ENCODE measurements at regions not wholly inside any gene's neighbourhood (a gene's known extent, or its start where the extent isn't known, plus 50 kb on each side); places are given as distances from the start of the nearest gene placed in this dataset.
"Not testable (repeated sequence)": the region's sequence is repeated elsewhere in the genome, so short reads cannot be mapped to it uniquely, and the experiment has no call there.

DNA sequence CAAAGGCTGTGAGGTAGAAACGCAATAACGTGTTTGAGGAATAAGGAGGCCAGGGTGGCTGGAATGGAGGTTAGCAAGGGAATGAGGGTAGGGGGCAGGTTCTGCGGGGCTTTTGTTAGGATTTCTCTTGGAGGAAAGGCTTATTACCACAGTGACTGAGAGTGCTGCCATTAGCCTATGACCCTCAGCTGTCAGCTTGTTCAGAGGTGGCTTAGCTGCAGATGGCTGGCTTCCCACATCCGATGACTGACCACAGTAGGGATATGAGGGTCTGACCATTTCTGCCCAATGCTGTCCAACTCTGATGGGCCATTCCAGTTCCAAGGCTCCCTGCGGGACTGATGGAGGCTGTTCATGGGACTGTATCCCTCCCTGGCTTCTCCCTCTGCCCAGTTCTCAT, 181.8 kb downstream of the MIAT start:
- Histone ChIP-seq H3K79me1 (ENCODE audit: low read depth, low read length) (no peaks in the 10 kb centered on the region), H4K8ac (ENCODE audit: low read depth, low read length) (no peak overlapping the region), H2AFZ (ENCODE audit: low read length) (no peak overlapping the region), H3K4ac (ENCODE audit: low read length) (no peak overlapping the region), H2AK5ac (ENCODE audit: low read depth, low read length) (no peak overlapping the region), H3K36me3 (replicated peaks in 1 of 2; ENCODE audit: control insufficient read depth in 2 of 2, insufficient read depth in 2 of 2, low read length in 2 of 2) (no peaks in the 10 kb centered on the region), H3K4me2 (ENCODE audit: insufficient read depth, low read length, poor library complexity, severe bottlenecking) (no peak overlapping the region), H3K27ac (replicated peaks; ENCODE audit: low read length) (no peak overlapping the region), H2BK12ac (ENCODE audit: low read length) (no peak overlapping the region), H2BK5ac (ENCODE audit: low read length) (no peak overlapping the region), H3K23ac (ENCODE audit: low read depth, low read length, poor library complexity) (no peak overlapping the region), H3K4me1 (ENCODE audit: control insufficient read depth in 2 of 2, insufficient read depth in 1 of 2, low read depth in 1 of 2, low read length in 2 of 2) (peaks cover 5 to 13% of the 10 kb centered on the region in 2 donors), H3K9me3 (replicated peaks in 1 of 2; ENCODE audit: control insufficient read depth in 2 of 2, insufficient read depth in 1 of 2, low read depth in 1 of 2, low read length in 2 of 2) (no peaks in the 10 kb centered on the region), H2BK15ac (ENCODE audit: low read length) (no peak overlapping the region), H3K18ac (ENCODE audit: low read length) (peak overlapping the region; percentile 11), H3K9ac (ENCODE audit: low read depth, low read length, poor library complexity) (no peak overlapping the region), H3K27me3 (ENCODE audit: control insufficient read depth in 3 of 3, insufficient read depth in 3 of 3, low read depth in 1 of 3, low read length in 3 of 3) (peaks cover 0 to 3% (median 0%) of the 10 kb centered on the region in 3 experiments), H4K91ac (ENCODE audit: low read depth, low read length, poor library complexity) (no peak overlapping the region), H3K14ac (ENCODE audit: low read length) (no peak overlapping the region), H3K4me3 (ENCODE audit: low read length in 2 of 2) (no peak overlapping the region), H2BK120ac (ENCODE audit: low read depth, low read length) (no peak overlapping the region)
- DNase-seq (ENCODE audit: low spot score), result no peak
- no CpG with 5 or more reads among the region's 5 CpGs for WGBS, 2 donors (ENCODE audit: extremely low coverage in 2 of 2, insufficient read length in 2 of 2, insufficient replicate concordance in 1 of 2)

DNA sequence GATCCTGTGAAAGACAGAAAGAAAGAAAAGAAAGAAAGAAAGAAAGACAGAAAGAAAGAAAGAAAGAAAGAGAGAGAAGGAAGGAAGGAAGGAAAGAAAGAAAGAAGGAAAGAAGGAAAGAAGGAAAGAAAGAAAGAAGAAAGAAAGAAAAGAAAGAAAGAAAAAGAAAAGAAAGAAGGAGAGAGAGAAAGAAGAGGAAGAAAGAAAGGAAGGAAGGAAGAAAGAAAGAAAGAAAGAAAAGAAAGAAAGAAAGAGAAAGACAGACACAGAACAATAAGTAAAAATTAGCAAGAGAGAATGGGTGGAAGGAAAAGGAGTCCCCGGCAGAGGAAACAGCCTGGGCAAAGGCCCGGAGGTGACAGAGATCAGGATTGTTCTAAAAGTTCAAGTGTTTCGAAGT, 183.4 kb downstream of the MIAT start:
- not testable (repeated sequence) for H2BK15ac ChIP-seq (ENCODE audit: low read length)
- no CpG with 5 or more reads among the region's 3 CpGs for WGBS, 2 donors (ENCODE audit: extremely low coverage in 2 of 2, insufficient read length in 2 of 2, insufficient replicate concordance in 1 of 2)

DNA sequence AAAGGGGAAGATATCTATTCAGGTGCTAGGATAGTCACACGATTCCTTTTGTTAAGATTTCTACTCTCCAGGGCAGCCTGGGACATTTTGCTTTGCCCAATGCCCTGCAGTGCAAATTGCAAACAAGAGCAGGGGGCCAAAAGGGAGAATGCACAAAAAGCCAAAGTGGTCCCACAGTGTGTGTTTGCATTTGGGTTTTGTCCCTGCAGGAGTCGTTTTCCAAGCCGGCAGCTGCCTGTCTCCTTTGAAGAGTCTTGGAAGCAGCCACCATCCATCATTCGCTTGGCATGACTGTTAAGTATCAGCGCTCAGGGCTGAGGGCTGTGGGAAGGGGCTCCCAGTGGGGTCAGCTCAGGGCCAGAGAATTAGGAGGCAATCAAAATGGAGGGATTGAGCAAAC, 184.7 kb downstream of the MIAT start:
- Histone ChIP-seq H3K27ac (replicated peaks; ENCODE audit: low read length) (no peak overlapping the region), H3K4me2 (ENCODE audit: insufficient read depth, low read length, poor library complexity, severe bottlenecking) (no peak overlapping the region), H3K18ac (ENCODE audit: low read length) (no peak overlapping the region), H3K9me3 (replicated peaks in 1 of 2; ENCODE audit: control insufficient read depth in 2 of 2, insufficient read depth in 1 of 2, low read depth in 1 of 2, low read length in 2 of 2) (no peaks in the 10 kb centered on the region), H3K23ac (ENCODE audit: low read depth, low read length, poor library complexity) (no peak overlapping the region), H2AFZ (ENCODE audit: low read length) (peak overlapping the region; percentile 43), H3K9ac (ENCODE audit: low read depth, low read length, poor library complexity) (no peak overlapping the region), H4K91ac (ENCODE audit: low read depth, low read length, poor library complexity) (no peak overlapping the region), H3K4ac (ENCODE audit: low read length) (no peak overlapping the region), H2AK5ac (ENCODE audit: low read depth, low read length) (no peak overlapping the region), H4K8ac (ENCODE audit: low read depth, low read length) (no peak overlapping the region), H3K79me1 (ENCODE audit: low read depth, low read length) (no peaks in the 10 kb centered on the region), H2BK12ac (ENCODE audit: low read length) (no peak overlapping the region), H2BK15ac (ENCODE audit: low read length) (no peak overlapping the region), H2BK120ac (ENCODE audit: low read depth, low read length) (no peak overlapping the region), H2BK5ac (ENCODE audit: low read length) (no peak overlapping the region), H3K4me3 (ENCODE audit: low read length in 2 of 2) (no peak overlapping the region), H3K14ac (ENCODE audit: low read length) (no peak overlapping the region), H3K27me3 (ENCODE audit: control insufficient read depth in 3 of 3, insufficient read depth in 3 of 3, low read depth in 1 of 3, low read length in 3 of 3) (peaks cover 0 to 9% (median 0%) of the 10 kb centered on the region in 3 experiments), H3K36me3 (replicated peaks in 1 of 2; ENCODE audit: control insufficient read depth in 2 of 2, insufficient read depth in 2 of 2, low read length in 2 of 2) (no peaks in the 10 kb centered on the region), H3K4me1 (ENCODE audit: control insufficient read depth in 2 of 2, insufficient read depth in 1 of 2, low read depth in 1 of 2, low read length in 2 of 2) (peaks cover 0 to 7% of the 10 kb centered on the region in 2 donors)
- no CpG with 5 or more reads among the region's 5 CpGs for WGBS, 2 donors (ENCODE audit: extremely low coverage in 2 of 2, insufficient read length in 2 of 2, insufficient replicate concordance in 1 of 2)
- DNase-seq (ENCODE audit: low spot score), result no peak

More for the DNA sequence above, 183.4 kb downstream of the MIAT start:
- not testable (repeated sequence) for H2BK12ac ChIP-seq (ENCODE audit: low read length); H3K27ac ChIP-seq (replicated peaks; ENCODE audit: low read length); H3K4me2 ChIP-seq (ENCODE audit: insufficient read depth, low read length, poor library complexity, severe bottlenecking); H3K27me3 ChIP-seq (ENCODE audit: control insufficient read depth in 3 of 3, insufficient read depth in 3 of 3, low read depth in 1 of 3, low read length in 3 of 3); H3K79me1 ChIP-seq (ENCODE audit: low read depth, low read length); H3K9me3 ChIP-seq (replicated peaks in 1 of 2; ENCODE audit: control insufficient read depth in 2 of 2, insufficient read depth in 1 of 2, low read depth in 1 of 2, low read length in 2 of 2); H3K14ac ChIP-seq (ENCODE audit: low read length); H2AFZ ChIP-seq (ENCODE audit: low read length); H3K18ac ChIP-seq (ENCODE audit: low read length); H4K91ac ChIP-seq (ENCODE audit: low read depth, low read length, poor library complexity); H3K4ac ChIP-seq (ENCODE audit: low read length); DNase-seq (ENCODE audit: low spot score); H2BK5ac ChIP-seq (ENCODE audit: low read length); H3K4me3 ChIP-seq (ENCODE audit: low read length in 2 of 2); H2BK120ac ChIP-seq (ENCODE audit: low read depth, low read length); H2AK5ac ChIP-seq (ENCODE audit: low read depth, low read length); H4K8ac ChIP-seq (ENCODE audit: low read depth, low read length); H3K9ac ChIP-seq (ENCODE audit: low read depth, low read length, poor library complexity); H3K36me3 ChIP-seq (replicated peaks in 1 of 2; ENCODE audit: control insufficient read depth in 2 of 2, insufficient read depth in 2 of 2, low read length in 2 of 2); H3K23ac ChIP-seq (ENCODE audit: low read depth, low read length, poor library complexity)
- peaks cover 5 to 13% of the 10 kb centered on the region in 2 donors for H3K4me1 ChIP-seq (ENCODE audit: control insufficient read depth in 2 of 2, insufficient read depth in 1 of 2, low read depth in 1 of 2, low read length in 2 of 2)

DNA sequence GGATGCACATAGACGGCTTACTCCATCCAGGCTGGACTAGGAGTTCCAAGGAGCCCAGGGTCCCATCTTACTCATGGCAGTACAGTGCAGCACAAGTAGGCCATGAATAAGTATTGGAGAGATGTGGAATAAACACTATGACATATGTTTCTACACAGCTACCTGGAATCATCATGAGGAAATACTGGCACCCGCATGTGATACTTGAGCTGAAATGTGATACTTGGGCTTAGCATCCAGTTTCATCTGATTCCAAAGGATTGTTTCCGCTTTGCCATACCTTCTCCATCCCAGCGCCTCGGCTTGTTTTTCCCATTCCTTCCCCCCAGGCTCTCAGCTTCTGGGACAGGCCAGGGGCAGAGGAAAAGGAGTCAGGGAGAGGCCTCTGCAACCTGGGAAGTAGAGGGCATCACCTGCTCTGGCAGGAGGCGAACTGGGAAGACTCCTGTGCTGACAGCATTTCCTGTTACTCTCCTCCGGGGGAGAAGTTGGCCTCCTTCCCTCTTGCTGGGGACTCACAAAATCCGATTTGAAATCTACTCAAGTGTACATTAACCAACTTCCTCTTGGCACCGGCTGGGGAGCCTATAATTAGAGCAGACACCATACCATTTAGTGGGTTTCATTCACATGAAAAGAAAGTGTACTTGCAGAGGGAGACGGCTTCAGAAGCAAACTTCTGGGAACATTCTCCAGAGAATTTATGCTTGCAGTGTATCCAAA, 187.8 kb downstream of the MIAT start:
- H3K14ac ChIP-seq (ENCODE audit: low read length), result no peak overlapping the region
- DNase-seq (ENCODE audit: low spot score), result no peak
- H3K27me3 ChIP-seq (ENCODE audit: control insufficient read depth in 3 of 3, insufficient read depth in 3 of 3, low read depth in 1 of 3, low read length in 3 of 3), result peaks cover 0 to 9% (median 0%) of the 10 kb centered on the region in 3 experiments

More for the DNA sequence above, 187.8 kb downstream of the MIAT start:
- Histone ChIP-seq H3K23ac (ENCODE audit: low read depth, low read length, poor library complexity) (no peak overlapping the region), H2BK5ac (ENCODE audit: low read length) (no peak overlapping the region), H3K4me3 (ENCODE audit: low read length in 2 of 2) (no peak overlapping the region), H3K9ac (ENCODE audit: low read depth, low read length, poor library complexity) (no peak overlapping the region), H4K91ac (ENCODE audit: low read depth, low read length, poor library complexity) (no peak overlapping the region), H3K27ac (replicated peaks; ENCODE audit: low read length) (no peak overlapping the region), H2BK12ac (ENCODE audit: low read length) (no peak overlapping the region), H3K9me3 (replicated peaks in 1 of 2; ENCODE audit: control insufficient read depth in 2 of 2, insufficient read depth in 1 of 2, low read depth in 1 of 2, low read length in 2 of 2) (no peaks in the 10 kb centered on the region), H4K8ac (ENCODE audit: low read depth, low read length) (no peak overlapping the region), H3K4ac (ENCODE audit: low read length) (no peak overlapping the region), H2BK120ac (ENCODE audit: low read depth, low read length) (no peak overlapping the region), H2BK15ac (ENCODE audit: low read length) (no peak overlapping the region), H3K79me1 (ENCODE audit: low read depth, low read length) (no peaks in the 10 kb centered on the region), H3K36me3 (replicated peaks in 1 of 2; ENCODE audit: control insufficient read depth in 2 of 2, insufficient read depth in 2 of 2, low read length in 2 of 2) (no peaks in the 10 kb centered on the region), H3K4me1 (ENCODE audit: control insufficient read depth in 2 of 2, insufficient read depth in 1 of 2, low read depth in 1 of 2, low read length in 2 of 2) (peaks cover 5 to 10% of the 10 kb centered on the region in 2 donors), H3K4me2 (ENCODE audit: insufficient read depth, low read length, poor library complexity, severe bottlenecking) (no peak overlapping the region), H3K18ac (ENCODE audit: low read length) (no peak overlapping the region), H2AFZ (ENCODE audit: low read length) (no peak overlapping the region), H2AK5ac (ENCODE audit: low read depth, low read length) (no peak overlapping the region)
- no CpG with 5 or more reads among the region's 10 CpGs for WGBS, 2 donors (ENCODE audit: extremely low coverage in 2 of 2, insufficient read length in 2 of 2, insufficient replicate concordance in 1 of 2)

All from neuronal stem cell (in vitro differentiated cells).